Eye (tissue), 1 donor: ENCODE measurements at regions not wholly inside any gene's neighbourhood (a gene's known extent, or its start where the extent isn't known, plus 50 kb on each side); places are given as distances from the start of the nearest gene placed in this dataset.

ENCODE experiments used
- DNase-seq: peaks from one replicate; pipeline ENCODE4 v3.0.0-alpha.2; 2015

DNA sequence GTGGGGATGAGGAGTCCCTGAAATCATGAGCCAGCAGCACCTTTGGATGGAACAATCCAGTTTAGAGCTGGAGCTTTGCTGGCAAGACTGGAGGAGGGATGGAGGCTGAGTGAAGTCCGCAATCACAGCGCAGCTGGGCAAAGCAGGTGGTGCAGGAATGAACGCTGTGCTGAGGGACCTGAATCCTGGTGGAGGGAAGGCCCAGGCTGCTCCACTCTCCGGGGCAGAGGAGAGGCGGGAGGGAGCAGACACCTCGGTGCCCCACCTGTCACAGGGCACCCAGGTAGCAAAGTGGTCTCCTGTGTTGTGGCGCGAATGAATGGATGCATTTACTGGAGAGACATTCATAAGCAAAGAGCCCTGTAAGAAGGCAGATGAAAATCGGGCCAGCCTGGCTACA, 124.8 kb upstream of the ANO1 start:
- no peak for DNase-seq

DNA sequence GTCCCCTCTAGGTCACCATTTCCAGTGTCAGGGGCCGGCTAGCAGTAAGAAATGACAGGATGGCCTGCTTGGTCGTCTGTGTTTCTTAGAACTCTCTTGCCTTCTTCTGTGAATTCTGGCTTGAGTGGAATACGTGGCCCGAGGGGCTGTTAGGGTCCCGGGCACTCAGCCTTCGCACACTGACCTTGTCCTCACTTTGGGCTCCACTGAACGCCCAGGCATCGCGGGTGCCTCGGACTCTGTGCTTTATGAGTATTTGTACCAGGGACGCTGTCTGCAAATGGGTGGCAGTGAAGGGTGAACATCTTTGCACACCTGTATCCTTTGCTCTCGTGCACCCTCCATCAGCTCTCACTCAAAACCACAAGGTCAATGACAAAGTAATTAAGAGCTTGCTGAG, 123.4 kb upstream of the ANO1 start:
- DNase-seq = no peak

- no peak for DNase-seq
Measured at GRCh38 chr11:69956669-69957190, 121.4 kb upstream of the ANO1 start.

DNA sequence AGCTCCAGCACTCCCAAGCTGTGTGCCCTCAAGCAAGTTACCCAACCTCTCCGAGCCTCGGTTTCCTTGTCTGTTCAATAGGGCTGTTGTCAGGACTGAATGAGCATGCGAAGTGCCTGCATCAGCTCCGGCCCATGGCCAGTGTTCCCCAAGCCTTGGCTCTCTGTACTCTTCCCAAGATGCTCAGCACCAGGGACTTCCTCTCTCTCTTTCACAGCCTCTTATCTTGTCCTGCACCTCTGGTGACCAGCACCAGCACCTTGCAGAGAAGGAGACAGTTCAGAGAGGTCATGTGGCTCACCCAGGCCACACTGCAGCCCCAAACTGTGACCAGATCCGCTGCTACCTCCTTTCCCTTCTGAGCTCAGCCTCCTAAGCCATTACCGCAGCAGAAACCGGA, 120.3 kb upstream of the ANO1 start:
- DNase-seq = no peak

- peak; percentile 48 for DNase-seq
Measured at GRCh38 chr11:69958308-69958707, 119.8 kb upstream of the ANO1 start.

GRCh38 chr11:69959461-69959860, 118.7 kb upstream of the ANO1 start:
- DNase-seq = no peak

- no peak for DNase-seq
Measured at GRCh38 chr11:69961738-69962137, 116.4 kb upstream of the ANO1 start.

GRCh38 chr11:69962152-69962551, 116.0 kb upstream of the ANO1 start:
- DNase-seq = no peak

DNA sequence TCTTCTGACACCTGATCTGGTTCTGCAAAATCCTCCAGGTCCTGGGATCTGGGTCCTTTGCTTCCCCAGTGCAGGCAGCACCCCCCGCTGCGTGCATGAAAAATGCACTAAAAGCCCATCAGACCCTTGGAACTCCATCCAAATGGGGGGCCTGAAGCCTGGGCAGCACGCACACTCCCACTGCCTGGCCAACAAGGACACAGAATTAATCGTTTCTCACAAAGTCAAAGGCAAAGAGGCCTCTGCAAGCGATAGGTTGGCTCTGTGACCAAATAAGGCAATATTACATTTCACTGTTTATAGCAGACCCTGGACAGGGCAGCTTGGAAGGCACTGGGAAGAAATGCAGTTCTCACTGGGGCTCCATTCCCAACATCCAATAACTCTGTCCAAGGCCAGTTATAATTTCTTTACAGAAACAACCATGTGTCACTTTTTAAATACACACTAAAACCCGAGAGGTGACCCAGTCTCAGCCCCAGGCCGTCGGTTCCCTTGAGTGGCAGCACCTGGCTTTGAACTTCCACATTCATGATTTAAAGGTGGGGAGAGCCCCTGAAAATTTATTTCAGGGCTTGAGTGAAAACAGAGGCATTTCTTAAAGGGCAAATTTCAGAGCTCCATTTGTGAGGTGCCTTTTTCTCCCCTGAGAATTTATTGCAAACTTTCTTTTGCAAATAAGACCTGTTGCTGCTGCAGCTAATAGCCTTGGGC, 114.4 kb upstream of the ANO1 start:
- DNase-seq = no peak

- DNase-seq = no peak
Measured at GRCh38 chr11:69964247-69964643, 113.9 kb upstream of the ANO1 start.

- no peak for DNase-seq
Measured at GRCh38 chr11:69965821-69966582, 112.1 kb upstream of the ANO1 start.

DNA sequence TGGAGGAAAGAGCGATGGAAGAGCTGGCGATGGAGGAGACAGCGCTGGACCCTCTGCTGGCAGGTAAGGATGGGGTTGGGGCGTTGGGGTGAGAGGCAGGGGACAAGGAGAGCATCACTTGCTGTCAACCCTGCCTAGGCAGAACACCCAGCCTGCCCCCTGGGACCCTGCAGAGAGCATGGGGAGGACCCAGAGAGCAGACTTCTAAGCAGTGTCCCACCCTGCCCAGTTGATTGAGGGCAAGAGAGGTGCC, 111.6 kb upstream of the ANO1 start:
- DNase-seq = no peak

GRCh38 chr11:69966910-69967483, 111.1 kb upstream of the ANO1 start:
- no peak for DNase-seq

GRCh38 chr11:69967484-69967883, 110.6 kb upstream of the ANO1 start:
- no peak for DNase-seq

DNA sequence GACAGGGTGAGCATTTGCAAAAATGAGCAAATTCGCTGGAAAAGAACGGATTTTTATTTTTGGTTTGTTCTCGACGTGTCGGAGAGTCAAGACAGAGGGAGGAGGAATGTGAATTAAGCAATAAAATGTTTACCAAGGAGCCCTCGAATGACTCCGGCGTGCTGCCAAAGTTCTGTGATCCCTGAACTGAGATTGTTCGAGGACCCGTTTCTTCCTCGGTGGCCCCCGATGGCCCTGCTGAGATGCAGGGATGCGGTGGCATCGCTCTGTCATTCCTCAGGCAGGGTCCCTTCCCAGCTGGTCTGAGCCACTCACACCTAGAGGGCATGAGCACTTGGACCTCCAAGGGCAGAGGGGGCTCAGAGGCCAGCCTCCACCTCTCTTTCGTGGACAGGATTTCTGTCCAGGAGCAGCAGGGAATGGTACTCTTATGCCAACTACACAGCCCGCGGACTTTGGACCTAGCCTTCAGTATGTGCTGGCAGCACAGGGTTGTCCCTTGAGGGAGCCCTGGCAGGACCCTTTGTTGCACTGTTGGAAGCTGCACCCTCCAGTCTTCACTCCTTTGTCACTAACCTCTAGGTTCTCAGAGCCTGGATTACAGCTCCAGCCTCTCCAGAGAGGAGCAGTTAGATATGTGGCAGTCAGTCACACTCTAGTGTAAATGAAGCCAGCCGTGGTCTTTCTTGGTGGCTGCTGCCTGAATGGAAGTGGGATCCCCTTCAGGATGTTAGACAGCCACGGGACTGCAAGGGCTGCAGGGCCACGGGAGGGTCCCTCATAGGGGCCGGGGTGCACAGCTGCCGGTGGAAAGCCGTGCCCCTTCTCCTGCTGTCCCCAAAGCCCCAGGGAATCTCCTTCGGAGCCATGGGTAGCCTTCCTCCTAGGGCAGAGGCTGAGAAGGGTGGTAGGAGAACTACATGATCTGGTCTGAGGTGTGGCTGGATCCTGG, 109.4 kb upstream of the ANO1 start:
- no peak for DNase-seq

DNA sequence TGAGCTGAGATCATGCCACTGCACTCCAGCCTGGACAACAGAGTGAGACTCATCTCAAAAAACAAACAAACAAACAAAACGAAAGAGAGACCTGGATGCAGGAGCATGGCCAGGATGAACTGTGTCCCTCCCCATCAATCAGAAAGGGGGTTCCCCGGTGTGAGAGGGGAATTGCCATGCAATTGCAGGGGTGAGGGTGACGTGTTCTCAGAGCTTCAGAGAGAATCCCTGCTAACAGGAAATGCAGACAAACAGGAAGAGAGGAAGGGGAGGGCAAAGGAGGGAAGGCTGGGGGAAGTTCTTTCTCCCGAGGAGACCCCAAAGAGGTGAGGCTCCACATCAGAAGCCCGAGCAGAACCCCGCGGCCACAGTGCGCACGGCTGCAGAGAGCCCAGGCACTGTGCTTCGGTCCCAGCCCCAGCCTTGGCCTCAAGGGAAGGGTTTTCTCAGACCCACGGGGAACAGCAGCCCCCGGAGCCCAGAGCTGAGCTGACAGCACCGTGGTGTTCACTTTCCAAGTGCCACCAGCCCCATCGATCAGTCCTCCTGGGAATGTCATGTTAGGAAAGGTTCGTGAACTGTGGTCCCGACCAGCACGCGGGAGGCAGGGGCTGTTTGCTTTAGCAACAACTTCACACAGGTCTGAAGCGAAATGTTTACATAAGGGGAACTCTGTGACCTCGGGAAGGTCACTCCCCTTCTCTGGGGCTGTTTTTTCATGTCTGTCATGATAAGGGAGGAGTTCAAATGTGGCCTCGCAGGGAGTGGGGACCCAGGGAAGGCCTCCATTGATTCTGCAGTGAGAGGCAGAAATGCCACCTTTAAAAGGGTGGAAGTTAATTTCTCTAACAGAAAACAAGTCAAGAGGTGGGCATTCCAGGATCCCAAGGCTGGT, 108.0 kb upstream of the ANO1 start:
- DNase-seq = no peak

GRCh38 chr11:69970785-69971535, 107.2 kb upstream of the ANO1 start:
- DNase-seq = no peak

DNA sequence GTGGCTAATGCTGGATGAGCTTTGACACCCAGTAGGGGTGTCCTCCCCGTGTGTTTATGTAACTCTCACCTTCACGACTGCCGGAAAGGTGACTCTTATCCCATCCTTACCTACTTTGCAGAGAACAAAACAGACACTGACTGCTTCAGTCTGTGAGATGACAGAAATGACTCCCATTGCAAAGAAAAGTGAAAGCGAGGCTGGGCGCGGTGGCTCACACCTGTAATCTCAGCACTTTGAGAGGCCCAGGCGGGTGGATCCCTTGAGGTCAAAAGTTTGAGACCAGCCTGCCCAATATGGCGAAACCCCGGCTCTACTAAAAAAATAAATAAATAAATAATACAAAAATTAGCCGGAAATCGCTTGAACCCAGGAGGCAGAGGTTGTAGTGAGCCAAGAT, 106.4 kb upstream of the ANO1 start:
- DNase-seq = no peak

GRCh38 chr11:69972351-69972802, 105.7 kb upstream of the ANO1 start:
- DNase-seq = no peak

GRCh38 chr11:69974528-69974927, 103.6 kb upstream of the ANO1 start:
- no peak for DNase-seq

DNA sequence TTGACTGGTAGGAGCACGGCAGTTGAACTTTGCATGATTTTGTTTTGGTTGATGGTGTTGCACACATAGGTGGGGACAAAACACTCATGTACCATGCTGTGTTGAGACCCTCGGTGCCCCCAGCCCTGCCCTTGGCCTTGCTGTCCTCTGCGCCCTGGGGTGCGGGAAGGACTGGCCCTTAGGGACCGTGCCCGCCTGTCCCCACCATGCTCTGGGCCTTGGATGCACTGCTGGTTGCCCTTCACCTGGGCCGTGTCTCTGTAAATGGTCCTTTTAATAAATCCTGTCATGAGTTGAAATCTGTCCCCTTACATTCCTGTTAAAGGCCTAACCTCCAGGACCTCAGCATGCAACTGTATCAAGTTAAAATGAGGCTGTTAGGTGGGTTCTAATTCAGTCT, 102.3 kb upstream of the ANO1 start:
- DNase-seq = no peak
